A673 (cell line): ENCODE measurements at regions not wholly inside any gene's neighbourhood (a gene's known extent, or its start where the extent isn't known, plus 50 kb on each side); places are given as distances from the start of the nearest gene placed in this dataset.

Experiments used
- CTCF ChIP-seq: fragments of 300-800, 200-600 bp; sonication (generic); conservative IDR thresholded peaks from 2 replicates; pipeline ENCODE4 v1.5.1; 2017; ENCODE audit warnings: low read depth, mild to moderate bottlenecking, antibody characterized with exemption, low read length, moderate library complexity, mixed read lengths
- EZH2 ChIP-seq: fragments of 200-600 bp; sonication (generic); IDR thresholded peaks from 2 replicates; pipeline ENCODE4 v1.6.1; 2017; ENCODE audit warnings: borderline replicate concordance, low read depth, mild to moderate bottlenecking, mixed read lengths, antibody characterized with exemption, low read length; ENCODE audit not compliant: poor library complexity, severe bottlenecking

- TF ChIP-seq CTCF = no peak
- TF ChIP-seq EZH2 = no peak
Observed at GRCh38 chr11:116577273-116577672, 195.5 kb downstream of the BUD13 start.
